ENCODE measurements at regions not wholly inside any gene's neighbourhood (a gene's known extent, or its start where the extent isn't known, plus 50 kb on each side); places are given as distances from the start of the nearest gene placed in this dataset.
"Not testable (repeated sequence)": the region's sequence is repeated elsewhere in the genome, so short reads cannot be mapped to it uniquely, and the experiment has no call there.

- H3K4me3 ChIP-seq (ENCODE audit: low read depth, low read length), result no peak overlapping the region
- no peak for TF ChIP-seq CTCF (IDR thresholded peaks at IDR 0.05; ENCODE audit: low read depth, low read length, missing control alignments)
- no peak for DNase-seq (ENCODE audit: low read depth)
These were observed 320.3 kb upstream of the C1orf174 start for GRCh38 chr1:4220362-4220761.

- H3K4me3 ChIP-seq (ENCODE audit: low read depth, low read length), result no peak overlapping the region
- DNase-seq (ENCODE audit: low read depth), result no peak
These were observed 321.0 kb upstream of the C1orf174 start for GRCh38 chr1:4221107-4221506.

GRCh38 chr1:4224684-4225467, 324.8 kb upstream of the C1orf174 start:
- no peak for TF ChIP-seq CTCF (IDR thresholded peaks at IDR 0.05; ENCODE audit: low read depth, low read length, missing control alignments)
- H3K4me3 ChIP-seq (ENCODE audit: low read depth, low read length), result no peak overlapping the region
- no peak for DNase-seq (ENCODE audit: low read depth)

More at GRCh38 chr1:4221107-4221506, 321.0 kb upstream of the C1orf174 start:
- no peak for TF ChIP-seq CTCF (IDR thresholded peaks at IDR 0.05; ENCODE audit: low read depth, low read length, missing control alignments)

- no peak overlapping the region for H3K4me3 ChIP-seq (ENCODE audit: low read depth, low read length)
- no peak for TF ChIP-seq CTCF (IDR thresholded peaks at IDR 0.05; ENCODE audit: low read depth, low read length, missing control alignments)
- no peak for DNase-seq (ENCODE audit: low read depth)
These were observed 327.9 kb upstream of the C1orf174 start for GRCh38 chr1:4227986-4228385.

GRCh38 chr1:4253935-4254334, 353.9 kb upstream of the C1orf174 start:
- TF ChIP-seq CTCF (IDR thresholded peaks at IDR 0.05; ENCODE audit: low read depth, low read length, missing control alignments), result no peak
- DNase-seq (ENCODE audit: low read depth), result no peak
- no peak overlapping the region for H3K4me3 ChIP-seq (ENCODE audit: low read depth, low read length)

GRCh38 chr1:4256351-4256750, 356.3 kb upstream of the C1orf174 start:
- DNase-seq (ENCODE audit: low read depth), result no peak
- no peak overlapping the region for H3K4me3 ChIP-seq (ENCODE audit: low read depth, low read length)
- no peak for TF ChIP-seq CTCF (IDR thresholded peaks at IDR 0.05; ENCODE audit: low read depth, low read length, missing control alignments)

GRCh38 chr1:4258146-4258777, 358.2 kb upstream of the C1orf174 start:
- DNase-seq (ENCODE audit: low read depth); H3K4me3 ChIP-seq (ENCODE audit: low read depth, low read length): not testable (repeated sequence)
